Heart right ventricle (tissue), 16 donors: ENCODE measurements at regions not wholly inside any gene's neighbourhood (a gene's known extent, or its start where the extent isn't known, plus 50 kb on each side); places are given as distances from the start of the nearest gene placed in this dataset.

Experiments
- ATAC-seq, 8 donors: fragments of 200-7000 bp; cut with Tn5 transposase; one replicate each; pipeline ENCODE4 v1.9.1; 2020; ENCODE audit warnings: mild to moderate bottlenecking in 8 of 8, moderate library complexity in 8 of 8, moderate number of reproducible peaks in 1 of 8
- DNase-seq, 2 donors: peaks; one replicate each; pipeline ENCODE4 v3.0.0-alpha.2; 2020
- H3K27ac ChIP-seq, 10 donors: fragments of 200-600 bp; sonication (generic) in 2 of 10; one replicate each; pipeline versions ENCODE4 v1.5.0 to v1.8.0; 2020 to 2022; ENCODE audit warnings: mild to moderate bottlenecking in 3 of 10
- H3K27me3 ChIP-seq, 7 donors: fragments of 200-600 bp; one replicate each; pipeline ENCODE4 v1.8.0; 2021 to 2022; ENCODE audit warnings: mild to moderate bottlenecking in 2 of 7
- H3K36me3 ChIP-seq, 9 donors: fragments of 200-600 bp; sonication (generic) in 1 of 9; one replicate each; pipeline versions ENCODE4 v1.5.0 to v1.8.0; 2020 to 2022; ENCODE audit warnings: mild to moderate bottlenecking in 2 of 9
- H3K4me1 ChIP-seq, 9 donors: fragments of 200-600 bp; sonication (generic) in 1 of 9; one replicate each; pipeline versions ENCODE4 v1.5.0 to v1.8.0; 2020 to 2022; ENCODE audit warnings: mild to moderate bottlenecking in 4 of 9
- H3K4me3 ChIP-seq, 10 donors: fragments of 200-600 bp; sonication (generic) in 2 of 10; one replicate each; pipeline versions ENCODE4 v1.5.0 to v1.8.0; 2020 to 2022; ENCODE audit warnings: mild to moderate bottlenecking in 7 of 10, moderate library complexity in 2 of 10
- H3K9me3 ChIP-seq, 11 donors: fragments of 200-600 bp in 10 of 11; sonication (generic) in 2 of 11; one replicate each; pipeline versions ENCODE4 v1.5.0 to v1.8.0; 2013 to 2022; ENCODE audit warnings: mild to moderate bottlenecking in 2 of 11, control low read depth in 1 of 11, moderate library complexity in 1 of 11
- WGBS, 2 donors: extraction: QIAGEN DNeasy Blood & Tissue Kit; methylation state at CpG; one replicate each; pipeline ENCODE4 v1.1.7; 2013; ENCODE audit warnings: inconsistent platforms in 1 of 2; 5-methylcytosine and 5-hydroxymethylcytosine counted together
- intact Hi-C, 10 donors: fragments of 100-400 bp; cut with DNase I; formaldehyde crosslinking; loops; one replicate each; pipeline versions ENCODE4 v1.11.1 to v1.14.2; 2022
- TF ChIP-seq, protein P1 (sequence below), 9 donors: fragments of 200-600 bp; sonication (generic) in 2 of 9; IDR thresholded peaks; one replicate each; pipeline versions ENCODE4 v1.5.0 to v1.8.0; 2021 to 2022; ENCODE audit warnings: antibody characterized with exemption in 9 of 9, mild to moderate bottlenecking in 5 of 9, moderate library complexity in 1 of 9
- donor health status: Arrhythmogenic right ventricular cardiomyopathy.
- donor health status: ischemic (EF 13 %, LVEDD 7.1; RV severe dilation, severe dysfunction).
- donor health status: healthy with polysubstance abuse.
- donor health status: DM: no; HTN: yes; CAD: no.
- donor health status: DM: no; HTN: no; CAD: no.
- donor health status: ischemic (EF 25% LVEDD 6.9; RV normal size, moderate dysfunction).
- donor health status: ischemic (EF 25% LVEDD 5.7; RV mildly dilated, moderate dysfunction).
- donor health status: healthy.
- donor health status: DM: yes; HTN: yes; CAD: no.
- donor health status: Ischemic cardiomyopathy.
- donor health status: ischemic (EF 35%, LVEDD 5.7; RV mildly dilated, moderate dysfunction).
- donor health status: nonischemic (EF 11% LVEDD 7.7; RV severe dilation, severe dysfunction).
- donor health status: DM: yes; HTN: yes; CAD: no.
- donor health status: PGD.
- donor health status: ischemic (EF 29% LVEDD 5.4; RV normal size, mild dysfunction).
- donor health status: nonischemic (EF 23%, LVEDD 6.1; RV moderate dilation, normal function).

DNA sequence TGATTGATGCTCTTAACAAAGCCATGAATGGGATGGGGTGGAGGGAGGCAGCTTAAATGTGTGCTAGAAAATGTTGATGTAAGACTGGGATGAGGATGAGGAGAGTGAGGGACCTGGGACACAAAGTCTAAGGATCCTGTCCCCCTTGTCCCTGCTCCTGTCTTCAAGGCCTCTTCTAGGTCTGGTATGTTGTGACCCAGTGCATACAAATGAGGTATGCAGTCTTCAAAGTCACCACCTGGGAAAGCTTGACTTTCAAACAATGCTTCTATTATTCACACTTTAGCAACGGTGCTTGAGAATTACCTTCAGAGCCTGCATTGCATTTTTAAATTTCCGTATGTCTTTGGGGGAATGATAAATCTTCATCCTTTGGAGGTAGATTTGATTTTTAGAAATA lies 88.4 kb upstream of the SLC34A2 start:
- DNase-seq (no peak), ATAC-seq (no peak)
- intact Hi-C loops: no loop called here
- Histone ChIP-seq H3K27me3 (peaks cover 0 to 3% (median 0%) of the 10 kb centered on the region in 7 donors), H3K36me3 (no peaks in the 10 kb centered on the region), H3K4me1 (no peaks in the 10 kb centered on the region), H3K9me3 (no peaks in the 10 kb centered on the region), H3K4me3 (no peak overlapping the region), H3K27ac (no peak overlapping the region)
- 70 to 77% methylated on average over 2 of the region's 2 CpGs for WGBS, 2 donors
- TF ChIP-seq, protein P1, sequence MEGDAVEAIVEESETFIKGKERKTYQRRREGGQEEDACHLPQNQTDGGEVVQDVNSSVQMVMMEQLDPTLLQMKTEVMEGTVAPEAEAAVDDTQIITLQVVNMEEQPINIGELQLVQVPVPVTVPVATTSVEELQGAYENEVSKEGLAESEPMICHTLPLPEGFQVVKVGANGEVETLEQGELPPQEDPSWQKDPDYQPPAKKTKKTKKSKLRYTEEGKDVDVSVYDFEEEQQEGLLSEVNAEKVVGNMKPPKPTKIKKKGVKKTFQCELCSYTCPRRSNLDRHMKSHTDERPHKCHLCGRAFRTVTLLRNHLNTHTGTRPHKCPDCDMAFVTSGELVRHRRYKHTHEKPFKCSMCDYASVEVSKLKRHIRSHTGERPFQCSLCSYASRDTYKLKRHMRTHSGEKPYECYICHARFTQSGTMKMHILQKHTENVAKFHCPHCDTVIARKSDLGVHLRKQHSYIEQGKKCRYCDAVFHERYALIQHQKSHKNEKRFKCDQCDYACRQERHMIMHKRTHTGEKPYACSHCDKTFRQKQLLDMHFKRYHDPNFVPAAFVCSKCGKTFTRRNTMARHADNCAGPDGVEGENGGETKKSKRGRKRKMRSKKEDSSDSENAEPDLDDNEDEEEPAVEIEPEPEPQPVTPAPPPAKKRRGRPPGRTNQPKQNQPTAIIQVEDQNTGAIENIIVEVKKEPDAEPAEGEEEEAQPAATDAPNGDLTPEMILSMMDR (IDR thresholded peaks at IDR 0.05): no peak

DNA sequence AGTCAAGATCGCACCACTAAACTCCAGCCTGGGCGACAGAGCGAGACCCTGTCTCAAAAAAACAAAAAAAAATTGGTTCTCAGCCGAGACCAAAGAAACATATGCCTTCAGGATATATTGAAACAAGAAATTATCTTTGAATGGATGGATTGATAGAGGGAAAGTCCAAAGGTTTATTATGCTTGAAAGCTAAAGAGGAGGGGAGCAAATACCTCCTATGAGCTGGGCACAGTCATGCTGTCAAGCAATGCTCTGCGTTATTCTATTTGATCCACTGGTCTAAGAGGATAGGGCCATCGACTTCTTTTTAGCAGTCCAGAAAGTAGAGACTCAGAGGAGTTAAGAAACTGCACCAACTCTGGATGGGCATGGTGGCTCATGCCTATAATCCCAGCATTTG lies 85.9 kb upstream of the SLC34A2 start:
- DNase-seq (no peak), ATAC-seq (no peak)
- WGBS, 2 donors: 89 to 95% methylated on average over 6 of the region's 6 CpGs
- intact Hi-C loops: no loop called here
- TF ChIP-seq, protein P1 (IDR thresholded peaks at IDR 0.05): no peak
- no peaks in the 10 kb centered on the region for H3K4me1 ChIP-seq
- no peaks in the 10 kb centered on the region for H3K9me3 ChIP-seq
- no peak overlapping the region for H3K4me3 ChIP-seq
- H3K36me3 ChIP-seq: no peaks in the 10 kb centered on the region
- H3K27me3 ChIP-seq: peaks cover 0 to 4% (median 0%) of the 10 kb centered on the region in 7 donors
- H3K27ac ChIP-seq: no peak overlapping the region

DNA sequence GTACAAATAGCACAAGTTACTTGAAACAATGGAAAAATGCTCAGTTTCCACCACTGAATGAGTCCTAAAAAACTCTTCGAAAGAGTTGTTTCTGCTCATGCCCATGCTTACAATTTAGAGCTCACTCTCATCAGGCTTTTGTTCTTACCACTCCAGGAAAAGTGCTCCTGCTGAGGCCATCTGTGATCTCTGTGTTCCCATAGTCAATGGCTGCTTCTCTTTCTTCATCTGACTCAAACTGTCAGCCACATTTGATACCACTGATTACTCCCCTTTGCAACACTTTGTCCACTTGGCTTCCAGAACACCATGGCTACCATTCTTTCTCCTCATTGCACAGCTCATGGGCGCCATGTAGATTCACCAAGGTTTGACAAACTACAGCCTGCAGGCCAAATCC lies 80.0 kb upstream of the SLC34A2 start:
- peaks cover 0 to 4% (median 0%) of the 10 kb centered on the region in 7 donors for H3K27me3 ChIP-seq
- TF ChIP-seq, protein P1 (IDR thresholded peaks at IDR 0.05): no peak
- H3K4me3 ChIP-seq: no peak overlapping the region
- H3K27ac ChIP-seq: no peak overlapping the region
- no peaks in the 10 kb centered on the region for H3K36me3 ChIP-seq
- DNase-seq: no peak
- whole genome bisulfite sequencing, 2 donors: 87 to 95% methylated on average over 2 of the region's 2 CpGs
- intact Hi-C loops: no loop called here
- H3K4me1 ChIP-seq: no peaks in the 10 kb centered on the region
- no peaks in the 10 kb centered on the region for H3K9me3 ChIP-seq
- ATAC-seq: no peak

DNA sequence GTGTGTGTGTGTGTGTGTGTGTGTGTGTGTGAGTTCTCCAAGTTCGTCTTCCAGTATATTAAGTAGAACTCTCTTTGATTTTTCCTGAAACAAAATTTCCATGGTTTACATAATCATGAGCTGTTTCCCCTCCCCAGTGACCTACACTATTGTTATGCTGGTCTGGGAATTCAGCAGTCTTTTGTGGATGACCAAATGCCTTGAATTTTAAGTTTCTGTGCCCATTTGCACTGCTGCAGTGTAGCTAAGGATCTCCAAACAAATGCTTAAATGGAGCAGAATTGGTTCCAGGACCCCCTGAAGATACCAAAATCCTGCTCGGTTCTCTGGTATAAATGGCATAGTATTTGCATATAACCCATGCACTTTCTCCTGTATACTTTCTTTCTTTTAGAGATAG lies 77.2 kb upstream of the SLC34A2 start:
- Histone ChIP-seq H3K36me3 (no peaks in the 10 kb centered on the region), H3K4me3 (no peak overlapping the region), H3K27me3 (peaks cover 0 to 5% (median 0%) of the 10 kb centered on the region in 7 donors), H3K4me1 (no peaks in the 10 kb centered on the region), H3K9me3 (no peaks in the 10 kb centered on the region), H3K27ac (no peak overlapping the region)
- ATAC-seq (no peak), DNase-seq (no peak)
- 57 to 61% methylated on average over 2 of the region's 2 CpGs for WGBS, 2 donors
- intact Hi-C loops: no loop called here
- TF ChIP-seq, protein P1 (IDR thresholded peaks at IDR 0.05): no peak
